ENCODE measurements at regions not wholly inside any gene's neighbourhood (a gene's known extent, or its start where the extent isn't known, plus 50 kb on each side); places are given as distances from the start of the nearest gene placed in this dataset.
"Not testable (repeated sequence)": the region's sequence is repeated elsewhere in the genome, so short reads cannot be mapped to it uniquely, and the experiment has no call there.

DNA sequence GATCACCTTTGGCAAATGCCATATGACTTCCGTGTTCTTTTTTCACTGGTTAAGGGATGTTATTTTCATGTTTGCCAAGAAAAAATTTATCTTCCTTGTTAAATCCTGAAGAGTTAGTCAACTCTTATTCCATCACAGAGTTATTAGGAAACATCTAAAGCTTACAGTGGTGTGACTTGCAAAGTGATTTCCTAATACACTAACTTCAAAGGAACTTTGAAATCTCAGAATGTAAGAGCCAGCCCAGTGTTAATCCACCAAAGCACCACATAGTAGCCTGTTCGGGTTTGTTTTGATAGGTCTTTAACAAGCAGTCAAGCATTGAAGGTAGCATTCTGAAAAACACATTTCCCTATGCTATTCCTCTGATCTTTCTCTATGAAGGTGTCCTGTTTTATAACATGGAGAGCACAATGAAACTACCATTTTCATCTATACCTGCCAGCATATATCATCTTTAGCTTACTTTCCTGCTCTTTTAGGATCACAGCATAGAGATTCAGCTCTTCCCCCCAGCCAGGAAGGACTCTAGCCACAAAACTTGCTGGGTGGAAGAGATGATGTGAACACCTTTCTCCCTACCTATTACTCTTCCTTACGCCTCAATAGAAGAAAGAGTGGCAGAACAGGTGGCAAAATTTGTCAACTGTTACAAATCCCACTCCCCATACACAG, 82.4 kb upstream of the MAGI3 start:
- no peak for DNase-seq

DNA sequence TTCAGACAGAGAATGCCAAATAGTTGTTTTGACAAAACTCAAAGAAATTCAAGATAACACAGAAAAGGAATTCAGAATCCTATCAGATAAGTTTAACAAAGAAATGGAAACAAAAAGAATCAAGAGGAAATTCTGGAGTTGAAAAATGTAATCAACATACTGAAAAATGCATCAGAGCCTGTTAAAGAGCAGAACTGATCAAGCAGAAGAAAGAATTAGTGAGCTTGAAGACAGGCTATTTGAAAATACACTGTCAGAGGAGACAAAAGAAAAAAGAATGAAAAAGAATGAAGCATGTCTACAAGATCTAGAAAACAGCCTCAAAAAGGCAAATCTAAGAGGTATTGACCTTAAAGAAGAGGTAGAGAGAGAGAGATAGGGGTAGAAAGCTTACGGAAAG, 77.7 kb upstream of the MAGI3 start:
- not testable (repeated sequence) for DNase-seq

DNA sequence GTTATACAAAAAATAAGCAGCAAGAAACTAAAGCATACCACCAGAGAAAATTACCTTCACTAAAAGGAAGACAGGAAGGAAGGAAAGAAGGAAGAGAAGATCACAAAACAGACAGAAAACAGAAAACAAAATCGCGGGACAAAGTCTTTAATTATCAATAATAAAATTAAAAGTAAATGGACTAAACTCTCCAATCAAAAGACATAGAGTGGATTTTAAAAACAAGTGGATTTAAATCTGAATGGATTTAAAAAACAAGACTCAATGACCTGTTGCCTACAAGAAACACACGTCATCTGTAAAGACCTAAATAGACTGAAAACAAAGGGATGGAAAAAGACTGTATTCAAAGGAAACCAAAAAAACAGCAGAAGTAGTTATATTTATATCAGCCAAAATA, 75.7 kb upstream of the MAGI3 start:
- no peak for DNase-seq

DNA sequence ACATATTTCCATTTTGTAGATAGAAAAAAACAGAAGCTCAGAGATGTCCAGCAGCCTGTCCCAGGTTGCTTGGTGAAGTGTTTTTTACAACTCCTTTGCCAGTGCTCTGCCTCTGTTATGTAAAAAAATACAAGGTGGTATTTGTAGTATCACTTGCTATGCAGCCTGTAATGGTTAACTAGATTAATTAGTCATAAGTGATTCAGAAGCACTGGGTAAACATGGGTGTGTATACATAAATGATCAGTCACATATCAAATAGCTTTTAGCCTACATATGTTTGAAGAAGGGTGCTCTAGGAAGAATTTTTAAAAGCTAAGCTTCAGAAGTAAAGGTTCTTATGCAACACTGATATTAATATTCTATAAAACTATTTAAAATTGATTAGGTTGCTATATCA, 70.0 kb upstream of the MAGI3 start:
- DNase-seq = no peak

DNA sequence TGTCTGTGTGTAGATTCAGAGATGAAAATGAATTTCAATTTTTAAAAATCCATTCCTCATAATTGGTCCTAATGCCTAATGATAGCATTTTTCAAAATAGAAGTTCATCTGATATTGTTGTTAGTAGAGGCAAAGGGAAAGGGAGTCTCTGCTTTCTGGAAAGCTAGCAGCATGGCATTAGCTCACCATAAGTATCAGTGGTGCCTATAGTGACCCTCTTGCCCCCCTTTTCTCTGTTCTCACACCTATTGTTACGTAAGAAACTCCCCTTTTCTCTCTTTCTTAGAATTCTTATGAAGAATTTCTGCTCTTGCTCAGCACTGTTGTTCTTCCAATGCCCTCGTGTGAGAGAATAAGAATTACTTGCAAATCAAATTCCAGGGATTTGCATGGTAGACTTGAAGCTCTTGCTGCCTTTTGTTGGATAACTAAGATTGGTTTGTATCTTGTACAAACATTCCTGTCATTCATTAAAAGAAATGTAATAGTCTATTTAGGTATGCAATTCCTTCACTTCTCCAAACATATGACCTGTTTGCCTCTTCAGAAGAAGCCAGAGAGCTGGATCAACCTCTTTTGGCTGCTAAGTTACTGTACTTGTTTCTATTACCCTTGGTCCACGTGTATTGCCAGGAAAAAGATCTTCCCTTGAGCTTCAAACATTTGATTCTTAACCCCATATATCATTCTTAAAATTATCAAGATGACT, 69.2 kb upstream of the MAGI3 start:
- DNase-seq = no peak

GRCh38 chr1:113321771-113322387, 68.4 kb upstream of the MAGI3 start:
- DNase-seq = no peak

GRCh38 chr1:113322439-113322838, 67.9 kb upstream of the MAGI3 start:
- no peak for DNase-seq

DNA sequence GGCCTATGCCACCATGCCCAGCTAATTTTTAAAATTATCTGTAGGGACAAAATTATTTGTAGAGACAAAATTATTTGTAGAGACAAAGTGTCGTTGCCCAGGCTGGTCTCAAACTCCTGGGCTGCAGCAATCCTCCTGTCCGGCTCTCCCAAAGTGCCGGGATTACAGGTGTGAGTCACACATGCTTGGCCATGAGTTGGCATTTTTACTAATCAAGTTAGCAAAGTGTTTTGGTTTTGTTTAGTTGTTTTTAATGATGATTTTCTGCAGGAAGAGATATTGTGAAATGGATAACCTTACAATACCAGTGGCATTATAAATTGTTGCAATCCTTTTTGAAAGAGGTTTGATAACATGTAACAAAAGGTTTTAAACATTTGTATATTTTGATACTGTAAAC, 65.3 kb upstream of the MAGI3 start:
- no peak for DNase-seq

DNA sequence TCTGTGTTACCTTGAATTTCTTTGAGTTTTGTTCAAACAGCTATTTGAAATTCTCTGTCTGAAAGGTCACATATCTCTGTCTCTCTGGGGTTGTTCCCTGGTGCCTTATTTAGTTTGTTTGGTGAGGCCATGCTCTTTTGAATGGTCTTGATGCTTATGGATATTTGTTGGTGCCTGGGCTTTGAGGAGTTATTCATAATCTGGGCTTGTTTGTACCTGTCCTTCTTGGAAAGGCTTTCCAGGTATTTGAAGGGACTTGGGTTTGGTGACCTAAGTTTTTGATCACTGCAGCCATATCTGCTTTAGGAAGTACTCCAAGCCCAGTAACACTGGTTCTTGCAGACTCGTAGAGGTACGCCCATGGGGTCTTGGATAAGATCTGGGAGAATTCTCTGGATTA, 63.3 kb upstream of the MAGI3 start:
- no peak for DNase-seq

GRCh38 chr1:113333056-113333455, 57.3 kb upstream of the MAGI3 start:
- no peak for DNase-seq

DNA sequence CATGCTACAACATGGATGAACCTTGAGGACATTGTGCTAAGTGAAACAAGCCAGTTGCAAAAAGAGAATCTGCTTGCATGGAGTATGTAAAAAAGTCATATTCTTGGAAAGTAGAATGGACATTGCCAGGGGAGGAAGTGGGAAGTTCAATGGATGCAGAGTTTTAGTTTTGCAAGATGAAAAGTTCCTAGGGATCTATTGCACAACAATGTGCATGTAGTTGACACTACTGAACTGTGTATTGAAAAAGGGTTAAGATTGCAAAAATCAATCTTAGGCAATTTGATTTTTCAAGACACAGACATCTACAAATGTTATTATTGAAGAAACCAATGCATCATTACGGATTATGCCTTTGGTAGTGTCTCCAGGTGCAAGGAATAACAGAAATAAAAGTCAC, 50.3 kb upstream of the MAGI3 start:
- no peak for DNase-seq
